ENCODE measurements at regions not wholly inside any gene's neighbourhood (a gene's known extent, or its start where the extent isn't known, plus 50 kb on each side); places are given as distances from the start of the nearest gene placed in this dataset.
"Not testable (repeated sequence)": the region's sequence is repeated elsewhere in the genome, so short reads cannot be mapped to it uniquely, and the experiment has no call there.

DNA sequence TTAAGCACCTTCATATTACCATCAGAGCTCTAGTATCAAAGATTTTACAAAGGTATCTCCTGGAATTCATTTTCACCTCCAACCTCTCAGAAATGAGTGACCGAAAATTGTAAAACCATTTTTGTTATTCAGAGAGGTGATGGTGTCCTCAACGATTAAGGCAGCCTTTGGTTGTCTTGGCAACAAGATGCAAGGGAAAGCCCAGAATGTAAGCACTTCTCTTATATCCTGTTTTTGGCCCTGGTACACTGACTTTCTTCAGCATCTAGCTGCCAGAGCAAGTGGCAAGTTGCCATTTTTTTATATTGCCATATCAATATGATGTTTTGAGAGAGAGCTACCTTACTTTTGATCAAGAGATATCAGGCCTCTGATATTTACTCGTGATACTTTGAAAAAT, 384.9 kb upstream of the NECTIN3 start:
- 81% methylated on average over 3 of the region's 3 CpGs for WGBS
- no peak overlapping the region for H3K27ac ChIP-seq (ENCODE audit: low read depth in 1 of 2, low read length in 2 of 2)
- no peak overlapping the region for H3K4me3 ChIP-seq (ENCODE audit: low read depth in 1 of 3, low read length in 3 of 3)
- H3K4me1 ChIP-seq (ENCODE audit: control insufficient read depth in 4 of 4, insufficient read depth in 4 of 4, low read length in 3 of 4), result peaks cover 0 to 12% (median 3%) of the 10 kb centered on the region in 4 donors
- no peaks in the 10 kb centered on the region for H3K27me3 ChIP-seq (ENCODE audit: control insufficient read depth in 4 of 4, insufficient read depth in 4 of 4, low read length in 3 of 4)
- H3K9ac ChIP-seq (ENCODE audit: low read depth in 1 of 2, low read length in 2 of 2), result no peak overlapping the region
- no peaks in the 10 kb centered on the region for H3K9me3 ChIP-seq (ENCODE audit: control insufficient read depth in 4 of 4, low read length in 3 of 4)
- no peak for DNase-seq (ENCODE audit: low spot score)
- H3K36me3 ChIP-seq (ENCODE audit: control insufficient read depth in 4 of 4, insufficient read depth in 3 of 4, low read depth in 1 of 4, low read length in 3 of 4), result no peaks in the 10 kb centered on the region
- no peak for TF ChIP-seq RAD21 (IDR thresholded peaks at IDR 0.05)
- TF ChIP-seq, protein P1, sequence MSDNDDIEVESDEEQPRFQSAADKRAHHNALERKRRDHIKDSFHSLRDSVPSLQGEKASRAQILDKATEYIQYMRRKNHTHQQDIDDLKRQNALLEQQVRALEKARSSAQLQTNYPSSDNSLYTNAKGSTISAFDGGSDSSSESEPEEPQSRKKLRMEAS (IDR thresholded peaks at IDR 0.05), result no peak

DNA sequence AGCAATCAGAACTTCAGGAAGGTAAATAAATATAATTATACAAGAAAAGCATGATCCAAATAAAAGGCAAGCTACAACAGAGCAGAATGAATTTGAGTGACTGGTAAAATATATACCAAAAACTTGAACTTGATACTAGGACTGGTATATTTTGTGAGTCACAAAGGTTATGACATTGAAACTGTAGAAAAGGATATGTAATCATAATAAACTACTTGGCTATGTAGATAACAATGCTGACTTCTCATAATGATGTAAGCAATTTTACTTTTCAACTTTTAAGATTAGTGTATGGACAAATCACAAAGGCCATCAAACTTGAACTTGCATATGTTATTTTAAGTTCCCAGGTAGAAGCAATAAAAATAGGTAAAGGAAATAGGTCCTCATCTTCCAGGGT, 384.5 kb upstream of the NECTIN3 start:
- no peak for TF ChIP-seq YY1 (IDR thresholded peaks at IDR 0.05)
- TF ChIP-seq EGR1 (IDR thresholded peaks at IDR 0.05; ENCODE audit: low read depth in 2 of 2), result no peak
- DNase-seq (ENCODE audit: low spot score), result no peak
- peaks cover 0 to 12% (median 3%) of the 10 kb centered on the region in 4 donors for H3K4me1 ChIP-seq (ENCODE audit: control insufficient read depth in 4 of 4, insufficient read depth in 4 of 4, low read length in 3 of 4)
- H3K4me3 ChIP-seq (ENCODE audit: low read depth in 1 of 3, low read length in 3 of 3), result no peak overlapping the region
- no peaks in the 10 kb centered on the region for H3K9me3 ChIP-seq (ENCODE audit: control insufficient read depth in 4 of 4, low read length in 3 of 4)
- no peaks in the 10 kb centered on the region for H3K27me3 ChIP-seq (ENCODE audit: control insufficient read depth in 4 of 4, insufficient read depth in 4 of 4, low read length in 3 of 4)
- no peak overlapping the region for H3K27ac ChIP-seq (ENCODE audit: low read depth in 1 of 2, low read length in 2 of 2)
- H3K36me3 ChIP-seq (ENCODE audit: control insufficient read depth in 4 of 4, insufficient read depth in 3 of 4, low read depth in 1 of 4, low read length in 3 of 4), result no peaks in the 10 kb centered on the region
- H3K9ac ChIP-seq (ENCODE audit: low read depth in 1 of 2, low read length in 2 of 2), result no peak overlapping the region

DNA sequence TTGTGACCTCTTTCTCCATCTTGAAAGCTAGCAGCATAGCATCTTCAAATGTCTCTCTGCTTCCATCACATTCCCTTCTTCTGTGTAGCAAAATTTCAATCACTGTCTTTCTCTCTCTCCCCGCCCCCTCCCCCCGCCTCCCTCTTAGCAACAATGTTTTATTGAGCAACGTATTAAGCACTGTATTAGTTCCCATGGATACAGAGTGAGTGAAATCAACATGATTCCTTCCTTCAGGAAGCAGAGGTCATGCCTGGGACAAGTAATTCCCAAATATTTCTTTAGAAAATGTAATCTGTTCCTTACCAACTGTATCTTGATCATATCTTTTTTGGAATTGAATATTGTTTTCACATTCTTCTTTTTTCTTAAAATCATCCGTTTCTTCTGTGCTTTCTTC, 373.7 kb upstream of the NECTIN3 start:
- 81% methylated on average over 4 of the region's 4 CpGs for WGBS
- DNase-seq (ENCODE audit: low spot score), result no peak
- no peak overlapping the region for H3K27ac ChIP-seq (ENCODE audit: low read depth in 1 of 2, low read length in 2 of 2)
- H3K4me3 ChIP-seq (ENCODE audit: low read depth in 1 of 3, low read length in 3 of 3), result no peak overlapping the region
- H3K27me3 ChIP-seq (ENCODE audit: control insufficient read depth in 4 of 4, insufficient read depth in 4 of 4, low read length in 3 of 4), result no peaks in the 10 kb centered on the region
- no peaks in the 10 kb centered on the region for H3K36me3 ChIP-seq (ENCODE audit: control insufficient read depth in 4 of 4, insufficient read depth in 3 of 4, low read depth in 1 of 4, low read length in 3 of 4)
- no peaks in the 10 kb centered on the region for H3K4me1 ChIP-seq (ENCODE audit: control insufficient read depth in 4 of 4, insufficient read depth in 4 of 4, low read length in 3 of 4)
- no peaks in the 10 kb centered on the region for H3K9me3 ChIP-seq (ENCODE audit: control insufficient read depth in 4 of 4, low read length in 3 of 4)
- no peak overlapping the region for H3K9ac ChIP-seq (ENCODE audit: low read depth in 1 of 2, low read length in 2 of 2)
- TF ChIP-seq SP1 (IDR thresholded peaks at IDR 0.05) (no peak), YY1 (IDR thresholded peaks at IDR 0.05) (no peak), JUND (IDR thresholded peaks at IDR 0.05) (no peak), HNF4A (conservative IDR thresholded peaks at IDR 0.05) (no peak), EGR1 (IDR thresholded peaks at IDR 0.05; ENCODE audit: low read depth in 2 of 2) (no peak)
- TF ChIP-seq, protein P1 (IDR thresholded peaks at IDR 0.05), result no peak
- TF ChIP-seq, protein P2, sequence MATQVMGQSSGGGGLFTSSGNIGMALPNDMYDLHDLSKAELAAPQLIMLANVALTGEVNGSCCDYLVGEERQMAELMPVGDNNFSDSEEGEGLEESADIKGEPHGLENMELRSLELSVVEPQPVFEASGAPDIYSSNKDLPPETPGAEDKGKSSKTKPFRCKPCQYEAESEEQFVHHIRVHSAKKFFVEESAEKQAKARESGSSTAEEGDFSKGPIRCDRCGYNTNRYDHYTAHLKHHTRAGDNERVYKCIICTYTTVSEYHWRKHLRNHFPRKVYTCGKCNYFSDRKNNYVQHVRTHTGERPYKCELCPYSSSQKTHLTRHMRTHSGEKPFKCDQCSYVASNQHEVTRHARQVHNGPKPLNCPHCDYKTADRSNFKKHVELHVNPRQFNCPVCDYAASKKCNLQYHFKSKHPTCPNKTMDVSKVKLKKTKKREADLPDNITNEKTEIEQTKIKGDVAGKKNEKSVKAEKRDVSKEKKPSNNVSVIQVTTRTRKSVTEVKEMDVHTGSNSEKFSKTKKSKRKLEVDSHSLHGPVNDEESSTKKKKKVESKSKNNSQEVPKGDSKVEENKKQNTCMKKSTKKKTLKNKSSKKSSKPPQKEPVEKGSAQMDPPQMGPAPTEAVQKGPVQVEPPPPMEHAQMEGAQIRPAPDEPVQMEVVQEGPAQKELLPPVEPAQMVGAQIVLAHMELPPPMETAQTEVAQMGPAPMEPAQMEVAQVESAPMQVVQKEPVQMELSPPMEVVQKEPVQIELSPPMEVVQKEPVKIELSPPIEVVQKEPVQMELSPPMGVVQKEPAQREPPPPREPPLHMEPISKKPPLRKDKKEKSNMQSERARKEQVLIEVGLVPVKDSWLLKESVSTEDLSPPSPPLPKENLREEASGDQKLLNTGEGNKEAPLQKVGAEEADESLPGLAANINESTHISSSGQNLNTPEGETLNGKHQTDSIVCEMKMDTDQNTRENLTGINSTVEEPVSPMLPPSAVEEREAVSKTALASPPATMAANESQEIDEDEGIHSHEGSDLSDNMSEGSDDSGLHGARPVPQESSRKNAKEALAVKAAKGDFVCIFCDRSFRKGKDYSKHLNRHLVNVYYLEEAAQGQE (IDR thresholded peaks at IDR 0.05), result no peak

DNA sequence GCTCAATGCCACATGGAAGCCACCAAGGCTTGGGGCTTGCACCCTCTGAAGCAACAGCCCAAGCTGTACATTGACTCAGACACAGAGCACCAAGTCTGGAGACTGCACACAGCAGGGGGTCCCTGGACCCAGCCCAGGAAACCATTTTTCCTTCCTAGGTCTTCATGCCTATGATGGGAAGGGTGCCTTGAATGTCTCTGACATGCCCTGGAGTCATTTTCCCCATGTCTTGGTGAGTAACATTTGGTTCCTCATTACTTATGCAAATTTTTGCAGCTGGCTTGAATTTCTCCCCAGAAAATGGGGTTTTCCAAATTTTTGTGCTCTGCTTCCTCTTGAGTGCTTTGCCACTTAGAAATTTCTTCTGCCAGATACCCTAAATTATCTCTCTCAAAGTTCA, 367.3 kb upstream of the NECTIN3 start:
- H3K36me3 ChIP-seq (ENCODE audit: control insufficient read depth in 4 of 4, insufficient read depth in 3 of 4, low read depth in 1 of 4, low read length in 3 of 4); H3K9me3 ChIP-seq (ENCODE audit: control insufficient read depth in 4 of 4, low read length in 3 of 4); H3K4me1 ChIP-seq (ENCODE audit: control insufficient read depth in 4 of 4, insufficient read depth in 4 of 4, low read length in 3 of 4); DNase-seq (ENCODE audit: low spot score); H3K4me3 ChIP-seq (ENCODE audit: low read depth in 1 of 3, low read length in 3 of 3); H3K27me3 ChIP-seq (ENCODE audit: control insufficient read depth in 4 of 4, insufficient read depth in 4 of 4, low read length in 3 of 4); H3K27ac ChIP-seq (ENCODE audit: low read depth in 1 of 2, low read length in 2 of 2); H3K9ac ChIP-seq (ENCODE audit: low read depth in 1 of 2, low read length in 2 of 2): not testable (repeated sequence)
